Astrocyte (in vitro differentiated cells and primary cell): ENCODE measurements at regions not wholly inside any gene's neighbourhood (a gene's known extent, or its start where the extent isn't known, plus 50 kb on each side); places are given as distances from the start of the nearest gene placed in this dataset.

Experiments used
- DNase-seq: peaks from one replicate; pipeline ENCODE4 v3.0.0-alpha.2; 2010; ENCODE audit warnings: low read depth
- FAIRE-seq: peaks from 2 replicates; lab custom pipeline; 2011; peaks lifted over from hg19 to GRCh38; lab: Jason Lieb, UNC
- H2AFZ ChIP-seq: 2 replicates; pipeline ENCODE4 v1.6.0; 2012; ENCODE audit warnings: low read depth, low read length, inconsistent platforms
- H3K27ac ChIP-seq: 2 replicates; pipeline ENCODE4 v1.5.1; 2011; ENCODE audit warnings: low read depth, low read length, inconsistent platforms
- H3K27me3 ChIP-seq: 2 replicates; pipeline ENCODE4 v1.6.0; 2011; ENCODE audit warnings: low read length, inconsistent platforms; ENCODE audit not compliant: insufficient read depth
- H3K36me3 ChIP-seq: 2 replicates; pipeline ENCODE4 v1.5.1; 2011; ENCODE audit warnings: low read length, inconsistent platforms; ENCODE audit not compliant: insufficient read depth
- H3K4me1 ChIP-seq: 2 replicates; pipeline ENCODE4 v1.5.1; 2011; ENCODE audit warnings: low read length, inconsistent platforms; ENCODE audit not compliant: insufficient read depth
- H3K4me2 ChIP-seq: 2 replicates; pipeline ENCODE4 v1.6.0; 2012; ENCODE audit warnings: low read length, inconsistent platforms
- H3K4me3 ChIP-seq: 2 replicates; pipeline ENCODE4 v1.5.1; 2011; ENCODE audit warnings: low read depth, mild to moderate bottlenecking, low read length, inconsistent platforms; ENCODE audit not compliant: insufficient read depth
- H3K79me2 ChIP-seq: 2 replicates; pipeline ENCODE4 v1.6.0; 2012; ENCODE audit warnings: mild to moderate bottlenecking, low read length, inconsistent platforms; ENCODE audit not compliant: insufficient read depth
- H3K9ac ChIP-seq: 2 replicates; pipeline ENCODE4 v1.6.0; 2012; ENCODE audit warnings: mild to moderate bottlenecking, low read length, inconsistent platforms
- H3K9me3 ChIP-seq: 2 replicates; pipeline ENCODE4 v1.5.1; 2012; ENCODE audit warnings: low read depth, mild to moderate bottlenecking, low read length, inconsistent platforms; ENCODE audit not compliant: insufficient read depth
- H4K20me1 ChIP-seq: 2 replicates; pipeline ENCODE4 v1.6.0; 2012; ENCODE audit warnings: low read length, inconsistent platforms; ENCODE audit not compliant: insufficient read depth
- H3K27ac Mint-ChIP-seq: one replicate; pipeline ENCODE4 v1.8.0; 2021; ENCODE audit warnings: mild to moderate bottlenecking, mixed read lengths; ENCODE audit not compliant: unreplicated experiment
- H3K27me3 Mint-ChIP-seq: one replicate; pipeline ENCODE4 v1.8.0; 2021; ENCODE audit warnings: low read depth, mixed read lengths; ENCODE audit not compliant: unreplicated experiment
- H3K36me3 Mint-ChIP-seq: one replicate; pipeline ENCODE4 v1.8.0; 2021; ENCODE audit warnings: low read depth, mixed read lengths; ENCODE audit not compliant: unreplicated experiment
- H3K4me1 Mint-ChIP-seq: one replicate; pipeline ENCODE4 v1.8.0; 2021; ENCODE audit warnings: low read depth, mixed read lengths; ENCODE audit not compliant: unreplicated experiment
- H3K4me3 Mint-ChIP-seq: one replicate; pipeline ENCODE4 v1.8.0; 2021; ENCODE audit warnings: mild to moderate bottlenecking, moderate library complexity, mixed read lengths; ENCODE audit not compliant: unreplicated experiment
- H3K9me3 Mint-ChIP-seq: one replicate; pipeline ENCODE4 v1.8.0; 2021; ENCODE audit warnings: mild to moderate bottlenecking, mixed read lengths; ENCODE audit not compliant: unreplicated experiment
- CTCF ChIP-seq: IDR thresholded peaks from 2 replicates; pipeline ENCODE4 v1.5.1; 2011; ENCODE audit warnings: low read depth, mild to moderate bottlenecking, inconsistent platforms, low read length, moderate library complexity; ENCODE audit not compliant: insufficient read depth
- EZH2 ChIP-seq: IDR thresholded peaks from 2 replicates; pipeline ENCODE4 v1.6.1; 2012; ENCODE audit warnings: mild to moderate bottlenecking, low read length, inconsistent platforms; ENCODE audit not compliant: insufficient read depth

GRCh38 chr4:120517966-120518365 is 404.6 kb downstream of the PRDM5 start:
- TF ChIP-seq CTCF = no peak
- no peak for TF ChIP-seq EZH2
- Histone ChIP-seq H2AFZ (peak overlapping the region; percentile 26), H3K4me2 (peak overlapping the region; percentile 35), H3K27me3 (no peaks in the 10 kb centered on the region), H4K20me1 (no peaks in the 10 kb centered on the region), H3K9ac (no peak overlapping the region), H3K79me2 (no peaks in the 10 kb centered on the region), H3K9me3 (no peaks in the 10 kb centered on the region), H3K4me1 (no peaks in the 10 kb centered on the region), H3K27ac (no peak overlapping the region), H3K36me3 (no peaks in the 10 kb centered on the region), H3K4me3 (no peak overlapping the region)
- no peaks in the 10 kb centered on the region for H3K27me3 Mint-ChIP-seq
- H3K36me3 Mint-ChIP-seq = no peaks in the 10 kb centered on the region
- FAIRE-seq = peak; percentile 74
- peaks cover 2% of the 10 kb centered on the region for H3K9me3 Mint-ChIP-seq
- no peaks in the 10 kb centered on the region for H3K4me1 Mint-ChIP-seq
- H3K4me3 Mint-ChIP-seq = no peak overlapping the region
- H3K27ac Mint-ChIP-seq = no peak overlapping the region
- DNase-seq = peak; percentile 65

- no peak for FAIRE-seq
- H3K4me1 ChIP-seq = no peaks in the 10 kb centered on the region
- peaks cover 6% of the 10 kb centered on the region for H3K9me3 Mint-ChIP-seq
- no peak overlapping the region for H2AFZ ChIP-seq
- TF ChIP-seq CTCF = no peak
- no peak for TF ChIP-seq EZH2
- H3K36me3 ChIP-seq = no peaks in the 10 kb centered on the region
- no peak for DNase-seq
- no peaks in the 10 kb centered on the region for H3K79me2 ChIP-seq
- no peak overlapping the region for H3K27ac Mint-ChIP-seq
- no peak overlapping the region for H3K9ac ChIP-seq
- H3K4me3 ChIP-seq = no peak overlapping the region
- no peaks in the 10 kb centered on the region for H3K4me1 Mint-ChIP-seq
- H3K9me3 ChIP-seq = no peaks in the 10 kb centered on the region
- no peak overlapping the region for H3K27ac ChIP-seq
- H4K20me1 ChIP-seq = no peaks in the 10 kb centered on the region
- no peak overlapping the region for H3K4me3 Mint-ChIP-seq
- no peaks in the 10 kb centered on the region for H3K36me3 Mint-ChIP-seq
- no peaks in the 10 kb centered on the region for H3K27me3 ChIP-seq
- no peak overlapping the region for H3K4me2 ChIP-seq
- no peaks in the 10 kb centered on the region for H3K27me3 Mint-ChIP-seq
These were observed 412.8 kb downstream of the PRDM5 start for GRCh38 chr4:120509719-120510118.

GRCh38 chr4:120509222-120509621 is 413.3 kb downstream of the PRDM5 start:
- no peak overlapping the region for H2AFZ ChIP-seq
- H3K27ac Mint-ChIP-seq = no peak overlapping the region
- FAIRE-seq = no peak

More at GRCh38 chr4:120509222-120509621, 413.3 kb downstream of the PRDM5 start:
- Histone ChIP-seq H3K36me3 (no peaks in the 10 kb centered on the region), H3K4me1 (no peaks in the 10 kb centered on the region), H3K27ac (no peak overlapping the region), H3K4me3 (no peak overlapping the region), H3K27me3 (no peaks in the 10 kb centered on the region), H3K9ac (no peak overlapping the region), H4K20me1 (no peaks in the 10 kb centered on the region), H3K4me2 (no peak overlapping the region), H3K9me3 (no peaks in the 10 kb centered on the region), H3K79me2 (no peaks in the 10 kb centered on the region)
- Mint-ChIP-seq H3K36me3 (no peaks in the 10 kb centered on the region), H3K27me3 (no peaks in the 10 kb centered on the region), H3K4me3 (no peak overlapping the region), H3K4me1 (no peaks in the 10 kb centered on the region), H3K9me3 (peaks cover 6% of the 10 kb centered on the region)
- no peak for DNase-seq
- TF ChIP-seq EZH2 (no peak), CTCF (no peak)
